ENCODE measurements at regions not wholly inside any gene's neighbourhood (a gene's known extent, or its start where the extent isn't known, plus 50 kb on each side); places are given as distances from the start of the nearest gene placed in this dataset.

DNA sequence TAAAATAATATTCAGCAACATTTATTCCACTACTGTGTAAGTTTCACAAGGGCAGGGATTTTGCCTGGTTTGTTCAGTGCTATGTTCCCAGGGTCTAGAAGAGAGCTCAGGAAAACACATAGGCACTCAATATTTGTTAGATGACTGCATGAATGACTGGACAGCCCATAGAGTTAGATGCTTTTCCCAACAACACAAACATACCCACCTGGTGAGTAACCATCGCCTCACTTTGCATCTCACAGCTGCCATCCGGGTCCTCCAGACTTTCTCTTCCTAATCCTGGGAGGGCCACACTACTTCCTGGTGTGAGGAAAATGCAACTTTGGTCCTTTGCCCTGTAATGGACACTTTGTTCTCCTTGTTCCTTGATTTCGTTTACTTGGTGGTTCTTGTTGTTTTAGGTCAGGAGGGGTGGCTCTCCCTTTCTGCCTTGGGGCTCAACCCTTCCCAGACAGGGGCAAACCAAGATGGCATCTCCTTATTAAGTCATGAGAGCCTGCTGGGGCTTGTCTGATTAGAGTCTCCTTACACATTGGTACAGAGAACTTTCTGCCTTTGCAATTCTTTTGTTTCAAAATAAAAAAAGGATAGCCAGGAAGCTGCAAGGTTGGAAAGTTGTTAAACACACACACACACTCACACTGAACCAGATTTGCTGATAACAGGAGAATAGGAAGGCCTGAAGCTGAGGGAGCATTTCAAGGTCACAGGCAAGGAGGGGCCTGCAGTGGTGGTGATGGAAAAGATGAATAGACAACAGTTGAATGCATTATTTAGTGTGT is 190.6 kb downstream of the MID1IP1 start:
- no peak for DNase-seq (ENCODE audit: low read depth)

DNA sequence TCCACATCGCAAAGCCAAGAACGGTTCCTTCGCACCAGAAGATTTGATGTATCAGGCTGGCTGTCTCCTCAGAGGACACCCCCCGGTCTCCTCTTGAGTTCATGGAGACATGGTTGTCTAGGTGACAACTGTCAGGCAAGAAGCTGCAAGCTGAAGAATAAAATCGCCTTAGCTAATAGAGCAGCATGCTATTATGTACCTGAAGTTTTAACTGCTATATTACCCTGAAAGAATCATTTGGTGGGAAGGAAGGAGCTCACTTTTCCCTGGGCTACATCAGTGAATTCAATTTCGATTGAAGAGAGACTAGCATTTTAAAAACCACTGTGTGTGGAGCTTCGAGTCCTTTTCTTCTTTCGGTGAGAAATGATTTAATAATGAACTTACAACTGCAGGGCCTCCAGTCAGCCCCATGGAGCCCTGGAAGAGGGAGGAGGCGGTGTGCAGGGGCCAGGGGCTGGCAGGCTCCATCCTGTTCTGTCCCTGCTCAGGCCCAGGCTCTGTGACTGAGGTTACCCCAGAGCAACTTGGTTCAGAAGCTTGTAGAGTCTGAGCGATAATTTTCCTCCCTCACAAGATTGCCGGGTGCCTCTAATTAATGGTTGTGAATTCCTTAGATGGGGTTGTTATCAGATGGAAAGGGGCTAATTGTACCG is 191.3 kb downstream of the MID1IP1 start:
- DNase-seq (ENCODE audit: low read depth): no peak

DNA sequence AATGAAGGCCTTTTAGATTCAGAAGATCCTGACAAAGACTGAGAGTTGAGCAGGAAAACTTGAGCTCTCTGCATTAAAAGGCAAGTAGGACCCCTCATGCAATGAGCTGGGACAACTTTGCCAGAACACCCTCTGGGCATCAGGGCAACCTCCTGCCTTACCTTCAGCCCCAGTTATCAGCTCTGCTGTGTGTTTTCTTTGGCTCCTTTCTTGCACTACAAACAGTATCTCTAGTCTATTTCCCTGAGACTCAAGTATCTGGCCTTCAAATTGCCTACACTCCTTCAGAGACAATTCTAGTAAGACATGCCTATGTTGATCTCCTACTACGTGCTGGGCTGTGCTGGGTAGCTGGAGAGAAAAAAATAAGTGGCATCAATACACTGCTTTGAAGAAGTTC is 192.2 kb downstream of the MID1IP1 start:
- DNase-seq (ENCODE audit: low read depth): no peak

DNA sequence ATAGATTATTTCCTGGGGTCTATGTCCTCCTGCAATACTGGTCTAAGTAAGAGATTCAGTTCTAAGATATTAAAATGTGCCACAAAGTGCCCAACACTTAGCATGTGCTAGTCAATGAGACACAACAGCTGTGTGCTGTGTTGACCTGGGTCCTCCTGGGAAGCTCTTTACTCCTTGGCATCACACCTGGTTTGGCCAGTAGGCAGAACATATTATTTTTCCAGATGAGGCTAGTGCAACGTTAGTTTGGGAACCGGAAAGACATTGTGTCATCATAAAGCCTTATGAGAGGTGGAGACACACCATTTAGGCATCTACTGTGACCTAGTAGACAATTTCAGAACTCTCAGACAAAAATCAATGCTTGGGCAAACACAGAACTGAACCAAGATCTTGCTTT is 197.8 kb downstream of the MID1IP1 start:
- no peak for DNase-seq (ENCODE audit: low read depth)

DNA sequence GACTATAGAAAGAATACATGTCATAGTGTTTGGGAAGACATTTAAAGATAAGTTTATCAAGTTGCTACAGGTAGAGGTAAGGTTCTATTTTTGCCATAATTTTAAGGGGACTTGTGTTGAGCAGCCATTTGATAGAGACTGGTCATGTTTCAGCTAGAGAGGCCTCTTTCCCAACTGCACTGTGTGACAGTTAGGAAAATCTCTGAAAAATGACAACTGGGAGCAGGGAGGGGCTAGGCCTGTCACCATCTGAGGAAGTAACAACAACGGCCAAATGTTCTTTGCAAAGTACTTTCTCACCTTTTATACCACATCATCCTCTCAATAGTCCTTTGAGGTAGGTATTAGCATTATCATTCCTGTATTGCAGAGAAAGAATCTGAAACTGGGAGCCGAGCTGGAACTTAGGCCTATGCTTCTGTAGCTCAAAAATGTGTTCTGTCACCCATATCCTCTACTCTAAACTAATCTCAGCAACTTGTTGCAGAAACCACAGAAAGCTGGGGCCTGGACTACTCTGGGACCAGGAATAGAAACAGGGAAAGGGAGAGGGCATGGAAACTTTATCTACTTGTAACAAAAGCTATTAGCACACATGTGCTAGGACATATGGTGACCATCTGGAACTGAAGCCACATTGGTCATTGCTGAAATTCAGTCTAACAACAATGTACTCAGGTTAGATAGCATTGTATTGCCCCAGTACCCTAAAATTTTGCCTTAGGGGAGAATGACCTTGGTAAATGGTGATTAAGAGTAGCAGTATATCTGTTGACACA is 198.9 kb downstream of the MID1IP1 start:
- DNase-seq (ENCODE audit: low read depth): no peak

DNA sequence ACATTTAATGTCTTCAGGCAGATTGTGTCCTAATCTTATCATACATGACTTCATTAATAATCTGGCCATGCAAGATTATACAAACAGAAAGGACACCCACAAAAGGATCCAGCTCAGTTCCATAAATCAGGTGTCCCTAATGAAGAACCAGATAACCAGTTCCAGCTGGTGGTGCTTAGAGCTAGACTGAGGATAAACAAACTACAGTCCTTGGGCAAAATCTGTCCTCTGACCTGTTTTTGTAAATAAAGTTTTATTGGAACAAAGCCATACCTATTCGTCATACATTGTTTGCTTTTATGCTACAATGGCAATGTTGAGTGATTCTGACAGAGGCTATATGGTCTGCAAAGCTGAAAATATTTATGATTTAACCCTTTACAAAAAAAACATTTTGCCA is 199.5 kb downstream of the MID1IP1 start:
- no peak for DNase-seq (ENCODE audit: low read depth)

DNA sequence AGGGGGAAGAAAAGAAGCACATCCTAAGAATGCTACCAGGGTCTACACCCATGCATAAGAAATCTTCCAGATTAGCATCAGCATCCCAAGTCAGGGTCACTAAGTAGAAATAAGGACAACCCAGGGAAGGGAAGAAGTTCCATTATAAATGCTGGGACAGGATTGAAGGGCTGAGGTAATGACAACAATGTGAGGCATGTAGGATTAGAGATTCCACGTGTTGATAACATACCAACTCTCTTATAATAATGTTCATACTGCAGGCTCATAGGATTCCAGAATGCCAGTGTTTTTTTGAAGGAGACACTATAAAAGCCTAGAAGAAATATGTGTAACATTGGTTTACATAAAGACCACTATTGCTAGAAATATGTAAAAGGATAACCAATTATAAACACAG is 201.2 kb downstream of the MID1IP1 start:
- no peak for DNase-seq (ENCODE audit: low read depth)

DNA sequence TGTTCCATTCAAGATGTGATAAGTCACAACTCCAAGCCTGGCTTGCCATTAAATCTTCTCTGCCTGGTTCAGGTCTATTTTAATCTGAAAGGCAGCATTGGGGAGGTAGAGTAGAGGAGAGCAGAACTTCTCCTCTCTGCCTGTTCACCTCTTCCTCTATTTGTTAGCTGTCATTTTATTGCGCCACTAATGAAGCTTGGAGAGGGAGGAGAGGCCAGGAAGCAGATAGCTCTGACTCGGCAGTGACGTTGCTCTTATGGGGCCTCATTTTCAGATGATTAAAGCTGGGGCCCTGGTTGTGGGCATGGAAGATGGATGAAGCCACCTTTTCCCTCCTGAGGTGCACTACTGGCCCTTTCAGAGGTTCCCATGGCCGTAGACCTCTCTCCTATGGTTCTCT is 207.3 kb downstream of the MID1IP1 start:
- no peak for DNase-seq (ENCODE audit: low read depth)

DNA sequence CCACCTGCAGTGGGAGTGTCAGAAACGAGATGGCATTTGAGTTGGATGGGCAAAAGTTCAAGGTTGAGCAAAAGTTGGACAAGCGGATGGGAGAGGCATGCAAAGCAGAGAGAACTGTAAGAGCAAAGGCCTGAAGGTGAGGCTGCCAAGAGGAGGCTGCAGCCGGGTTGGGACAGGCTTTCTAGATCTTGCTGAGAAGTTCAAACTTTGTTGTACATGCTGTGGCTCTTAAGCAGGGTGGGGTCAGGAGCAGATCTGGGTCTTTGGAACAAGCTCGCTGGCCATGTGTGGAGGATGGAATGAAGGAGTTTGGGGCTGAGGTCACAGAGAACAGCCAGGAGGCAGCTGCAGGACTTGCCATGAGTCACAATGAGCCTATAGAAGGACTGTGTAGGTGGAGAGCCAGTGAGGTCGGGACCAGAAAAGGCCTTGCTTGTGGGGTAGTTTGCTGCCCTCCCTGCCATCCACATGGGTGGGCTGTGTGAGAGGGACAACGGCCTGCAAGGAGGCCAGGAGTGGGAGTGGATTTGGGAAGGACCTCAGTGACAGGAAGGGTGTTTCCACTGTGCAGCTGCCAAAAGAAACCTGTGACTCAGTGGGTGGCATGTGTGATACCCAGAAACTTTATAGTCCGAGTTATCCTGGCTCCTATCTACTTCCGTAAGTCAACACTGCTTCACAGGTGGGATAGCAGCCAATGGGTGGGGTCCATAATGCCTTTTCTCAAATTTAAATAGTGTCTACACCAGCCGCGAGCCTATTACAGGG is 210.4 kb downstream of the MID1IP1 start:
- DNase-seq (ENCODE audit: low read depth): no peak

DNA sequence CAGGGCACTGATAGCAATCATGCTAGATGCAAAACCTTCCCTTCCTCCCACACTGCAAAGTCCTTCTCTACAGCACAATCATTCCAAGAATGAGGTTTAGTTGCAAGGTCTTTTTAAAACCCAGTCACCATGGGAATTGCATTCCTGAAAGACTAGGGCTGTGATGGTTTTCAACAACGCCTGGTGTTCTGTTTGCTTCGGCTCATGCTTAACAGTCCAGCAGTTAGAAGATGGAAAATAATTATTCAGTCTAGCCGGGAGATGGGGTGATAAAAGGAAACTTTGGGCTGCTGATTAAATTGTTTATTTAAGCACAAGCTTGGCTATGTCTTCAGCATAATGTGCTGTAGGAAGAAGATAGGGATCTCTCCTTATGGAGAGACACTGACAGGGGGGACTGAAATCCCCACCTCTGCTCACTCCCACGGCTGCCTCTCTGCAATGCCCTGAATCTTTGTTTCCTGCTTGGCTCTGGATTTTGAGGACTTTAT is 211.4 kb downstream of the MID1IP1 start:
- DNase-seq (ENCODE audit: low read depth): no peak

DNA sequence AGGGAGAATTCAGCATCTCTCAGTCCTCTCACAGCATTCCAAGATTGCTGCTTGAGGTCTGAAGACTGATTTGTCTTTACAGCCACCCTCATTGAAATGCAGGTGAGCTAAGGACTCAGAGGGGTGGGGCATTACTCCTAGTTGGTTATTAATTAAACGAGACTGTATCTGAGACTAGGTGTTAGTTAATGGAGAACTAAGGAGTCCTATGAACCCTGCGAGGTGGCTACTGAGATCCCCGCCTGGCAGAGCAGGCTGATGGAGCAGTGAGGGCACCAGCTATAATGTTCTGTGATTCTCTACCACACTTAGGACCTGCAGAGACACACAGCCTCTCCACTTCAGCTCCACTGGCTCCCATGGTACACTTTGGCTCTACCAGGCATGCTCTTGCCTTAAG is 215.3 kb downstream of the MID1IP1 start:
- DNase-seq (ENCODE audit: low read depth): no peak

DNA sequence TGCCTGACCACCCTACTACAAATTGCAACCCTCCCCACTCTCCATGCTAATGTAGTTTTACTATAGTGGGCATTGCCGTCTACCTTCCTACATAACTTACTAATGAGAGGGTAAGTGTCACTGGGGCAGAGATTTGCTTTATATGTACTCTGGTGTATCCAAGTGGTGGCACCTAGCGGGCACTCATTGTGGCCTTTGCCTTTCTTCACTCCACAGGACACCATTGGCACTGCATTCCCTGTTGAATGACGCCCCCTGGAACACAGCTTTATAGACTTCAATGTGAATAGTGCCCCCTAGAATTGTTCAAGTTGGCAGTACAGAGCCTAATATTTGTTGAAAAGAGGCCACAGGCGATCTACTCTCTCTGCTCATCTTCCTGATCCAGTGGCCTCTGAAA is 215.8 kb downstream of the MID1IP1 start:
- DNase-seq (ENCODE audit: low read depth): no peak

DNA sequence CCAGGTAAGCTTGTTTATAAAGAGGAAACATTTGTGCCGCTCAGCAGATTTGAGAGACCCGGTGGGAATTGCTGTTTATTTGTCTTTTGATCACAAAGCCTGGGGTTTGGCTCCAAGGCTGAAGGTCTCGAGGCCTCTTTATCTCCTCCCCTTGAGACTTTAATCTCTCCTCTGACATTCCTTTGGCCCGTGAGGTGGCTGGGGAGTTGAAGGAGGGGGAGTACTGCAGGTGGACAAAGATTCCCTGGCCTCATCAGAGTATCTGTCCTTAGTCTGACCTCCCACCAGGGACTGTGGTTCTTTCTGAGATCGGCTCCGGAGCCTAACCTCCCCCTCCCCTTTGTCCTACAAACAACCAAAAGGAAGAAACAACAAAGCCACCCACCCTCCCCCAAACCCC is 216.5 kb downstream of the MID1IP1 start:
- DNase-seq (ENCODE audit: low read depth): no peak

DNA sequence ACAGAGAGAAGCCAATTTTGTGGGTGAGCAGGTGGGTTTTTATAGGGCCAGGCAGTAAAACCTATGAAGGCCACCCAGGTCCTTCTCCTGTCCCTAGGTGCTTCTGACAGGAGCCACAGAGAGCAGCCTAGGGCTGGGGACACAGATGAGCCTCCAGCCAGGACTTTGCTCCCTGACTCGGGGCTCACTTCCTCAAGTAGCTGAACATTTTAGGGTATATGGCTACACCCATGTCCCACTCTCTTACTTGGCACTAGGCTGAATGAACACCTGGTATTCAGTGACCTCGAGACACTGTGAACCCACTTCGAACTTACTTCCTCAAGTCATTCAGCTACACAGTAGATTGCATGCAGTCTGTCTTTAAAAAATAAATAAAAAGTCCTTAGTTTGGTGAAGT is 217.3 kb downstream of the MID1IP1 start:
- DNase-seq (ENCODE audit: low read depth): no peak

DNA sequence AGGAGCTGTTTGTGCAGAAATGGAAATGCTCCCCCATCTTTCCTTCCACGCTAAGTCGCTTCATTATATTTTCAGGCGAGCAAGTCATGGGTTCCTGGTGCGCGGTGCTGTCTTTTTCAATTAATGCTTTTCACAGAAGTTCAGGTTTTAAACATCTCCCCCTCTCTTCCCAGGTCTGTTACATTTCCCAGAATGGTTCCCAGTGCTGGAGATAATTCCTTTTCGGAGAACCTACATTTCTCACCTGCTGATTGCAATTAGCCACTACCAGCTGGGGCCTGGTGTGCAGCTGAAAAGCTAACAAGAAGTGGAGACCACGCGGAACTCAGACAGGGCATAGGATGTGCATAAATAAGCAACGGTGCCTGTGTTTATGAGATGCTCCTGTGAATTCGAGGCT is 217.8 kb downstream of the MID1IP1 start:
- no peak for DNase-seq (ENCODE audit: low read depth)

DNA sequence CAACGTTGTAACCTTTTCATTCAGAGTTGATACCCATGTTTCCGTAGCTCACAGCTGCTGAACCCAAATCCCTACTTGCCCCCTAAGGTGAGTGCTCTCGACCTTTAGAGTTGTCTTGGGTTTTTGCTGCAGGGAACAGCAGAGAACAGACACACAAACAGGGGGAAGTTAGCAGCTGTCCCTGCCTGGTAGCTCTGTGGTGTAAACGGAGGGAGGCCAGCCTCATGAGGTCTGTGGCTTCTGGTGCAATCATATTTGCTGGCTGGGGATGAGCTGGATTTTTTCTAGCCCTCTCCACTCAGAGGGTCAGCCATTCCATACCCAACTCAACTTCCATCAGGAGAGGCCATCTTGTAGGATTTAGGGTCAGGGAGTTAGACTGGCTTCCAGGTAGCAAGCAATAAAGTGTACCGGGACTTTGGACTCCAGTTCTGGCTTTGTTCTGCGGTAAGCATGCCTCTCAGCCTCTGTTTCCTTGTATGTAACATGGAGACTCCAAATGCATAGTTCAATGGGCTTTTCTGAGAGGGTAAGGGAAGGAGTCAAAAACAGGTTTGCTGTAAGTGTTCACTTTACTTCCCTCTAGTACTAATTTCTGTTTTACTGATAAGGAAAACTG is 218.9 kb downstream of the MID1IP1 start:
- DNase-seq (ENCODE audit: low read depth): no peak

DNA sequence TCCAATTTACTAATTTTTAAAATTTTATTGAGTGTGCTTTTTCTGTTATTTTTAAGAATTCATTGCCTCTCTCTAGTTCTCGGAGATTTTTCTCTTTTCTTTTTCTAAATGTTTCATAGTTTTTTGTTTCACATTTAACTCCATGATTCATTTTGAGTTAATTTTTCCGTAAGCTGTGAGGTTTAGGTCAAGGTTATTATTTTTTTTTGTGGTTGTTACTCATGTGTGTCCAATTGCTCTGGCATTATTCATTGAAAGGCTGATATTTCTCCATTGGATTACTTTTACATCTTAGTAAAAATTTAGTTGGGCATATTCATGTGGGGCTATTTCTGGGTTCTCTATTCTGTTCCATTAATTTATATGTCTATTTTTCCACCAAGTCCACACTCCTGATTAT is 220.8 kb downstream of the MID1IP1 start:
- DNase-seq (ENCODE audit: low read depth): no peak

DNA sequence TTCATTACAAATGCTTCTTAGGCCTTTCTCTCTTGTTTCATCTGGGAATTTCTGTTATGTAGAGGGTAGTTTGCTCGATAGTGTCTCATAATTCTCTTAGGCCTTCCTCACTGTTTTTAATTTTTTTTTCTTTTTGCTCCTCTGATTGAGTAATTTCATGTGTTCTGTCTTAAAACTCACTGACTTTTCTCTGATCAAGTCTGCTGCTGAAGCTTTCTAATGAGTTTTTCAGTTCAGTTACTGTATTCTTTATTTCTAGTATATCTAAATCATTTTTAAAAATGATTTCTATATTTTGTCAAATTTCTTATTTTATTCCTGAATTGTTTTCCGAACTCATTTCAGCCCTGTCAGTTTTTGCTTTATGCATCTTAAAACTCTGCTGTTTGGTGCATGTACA is 228.0 kb downstream of the MID1IP1 start:
- no peak for DNase-seq (ENCODE audit: low read depth)

DNA sequence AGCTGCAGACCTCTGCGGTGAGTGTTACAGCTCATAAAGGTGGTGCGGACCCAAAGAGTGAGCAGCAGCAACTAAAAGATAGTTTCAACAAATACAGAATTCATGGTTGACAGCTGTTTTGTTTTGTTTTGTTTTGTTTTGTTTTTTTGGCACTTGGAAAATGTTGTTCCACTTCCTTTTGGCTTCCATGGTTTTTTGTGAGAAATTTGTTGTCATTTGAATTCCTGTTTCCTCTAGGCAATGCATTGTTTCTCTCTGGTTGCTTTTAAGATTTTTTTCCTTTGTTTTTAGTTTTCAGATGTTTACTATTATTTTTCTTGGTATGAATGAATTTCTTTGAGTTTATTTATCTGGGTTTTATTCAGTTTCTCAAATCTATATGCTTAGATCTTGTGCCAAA is 229.4 kb downstream of the MID1IP1 start:
- no peak for DNase-seq (ENCODE audit: low read depth)

DNA sequence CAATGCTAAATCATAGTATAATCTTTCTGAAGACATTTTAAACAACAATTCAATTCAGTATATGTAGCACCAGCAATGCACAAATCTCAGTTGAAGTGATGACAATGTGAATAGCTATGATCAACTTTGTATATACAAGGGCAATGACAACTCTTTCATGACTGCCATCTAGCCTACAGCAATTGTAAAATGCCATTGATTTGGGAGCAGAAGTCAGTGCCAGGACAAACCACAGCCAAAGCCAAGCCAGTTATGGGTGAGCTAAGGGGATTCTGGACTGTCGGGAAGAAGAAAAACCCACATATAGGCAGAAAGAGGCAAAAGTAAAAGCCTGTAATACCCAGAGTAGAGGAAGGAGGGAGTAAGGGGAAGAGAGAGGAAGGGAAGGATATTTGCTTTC is 238.6 kb downstream of the MID1IP1 start:
- DNase-seq (ENCODE audit: low read depth): no peak

DNA sequence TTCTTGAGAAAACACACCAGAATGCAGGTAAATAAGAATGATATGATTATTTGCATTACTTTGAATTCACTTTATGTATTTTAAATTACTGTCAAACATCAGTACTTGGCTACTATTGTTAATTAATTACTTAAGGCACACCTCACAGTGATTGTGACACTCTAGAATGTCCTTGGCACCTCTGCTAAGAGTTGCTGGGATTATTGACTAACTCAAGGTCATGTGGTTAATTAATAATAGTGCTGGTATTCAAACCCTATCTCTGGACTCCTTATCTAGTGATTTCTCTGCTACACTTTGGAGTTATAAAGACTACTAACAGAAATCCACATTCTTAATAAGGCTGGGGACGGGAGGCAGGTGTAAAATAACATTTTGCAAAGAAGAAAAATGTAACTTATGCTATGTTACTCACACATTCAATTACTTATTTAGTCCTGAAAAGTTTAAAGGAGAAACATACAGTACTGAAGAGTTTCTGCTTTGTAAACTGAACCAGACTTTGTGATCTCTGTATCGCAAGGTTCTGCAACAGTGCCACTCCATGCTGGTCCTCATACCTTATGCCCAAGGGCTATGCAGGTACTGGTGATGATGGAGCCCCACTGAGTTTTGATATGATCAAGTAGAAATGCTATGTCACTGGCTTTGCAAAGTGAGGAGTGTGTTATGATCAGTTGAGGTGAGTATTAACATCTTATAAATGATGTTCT is 242.7 kb downstream of the MID1IP1 start:
- DNase-seq (ENCODE audit: low read depth): no peak
